ENCODE measurements at regions not wholly inside any gene's neighbourhood (a gene's known extent, or its start where the extent isn't known, plus 50 kb on each side); places are given as distances from the start of the nearest gene placed in this dataset.
A peak's percentile ranks its signal among the peaks of the same experiment; 100 is the strongest.

- no peak for DNase-seq (ENCODE audit: low read depth)
Measured at GRCh38 chr1:220982686-220983085, 103.4 kb downstream of the HLX start.

GRCh38 chr1:220983877-220984635 lies 104.8 kb downstream of the HLX start:
- no peak for DNase-seq (ENCODE audit: low read depth)

GRCh38 chr1:220990427-220991339 lies 111.4 kb downstream of the HLX start:
- peak; percentile 86 for DNase-seq (ENCODE audit: low read depth)

- DNase-seq (ENCODE audit: low read depth): no peak
Measured at GRCh38 chr1:220991506-220991905, 112.3 kb downstream of the HLX start.

DNA sequence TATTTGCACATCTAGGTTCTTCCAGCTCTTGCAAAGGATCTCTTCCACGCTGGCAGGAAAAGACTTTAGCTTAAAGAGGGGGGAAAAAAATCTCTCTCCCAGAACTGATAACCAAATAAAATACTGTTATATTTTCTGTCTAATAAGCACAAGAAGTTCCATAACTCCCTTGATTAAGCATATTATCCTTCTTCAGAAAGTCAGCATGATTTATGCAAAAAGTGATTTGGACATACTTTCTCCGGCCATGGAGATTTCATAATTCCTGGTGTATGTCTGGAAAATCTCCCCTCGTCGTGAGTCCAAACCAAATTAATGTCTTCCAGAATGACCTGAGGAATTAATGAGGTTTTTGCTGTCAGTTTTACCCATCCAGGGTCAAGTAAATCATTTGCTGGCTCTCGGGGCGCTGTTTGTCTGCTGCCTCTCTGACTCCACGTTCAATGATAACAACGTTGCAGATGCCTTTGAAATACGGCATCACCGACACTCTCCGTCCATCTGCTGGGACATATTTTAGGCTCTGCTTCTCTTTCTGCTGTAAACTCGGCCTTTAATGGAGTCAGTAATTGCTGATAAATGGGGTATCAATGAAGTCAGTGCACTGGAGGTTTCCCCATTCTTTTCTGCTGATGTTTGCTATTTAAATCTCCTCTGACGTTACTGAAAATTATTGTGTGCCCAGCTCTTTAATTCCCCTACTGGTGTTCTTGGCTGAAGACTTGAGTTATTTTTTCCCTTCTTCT lies 112.9 kb downstream of the HLX start:
- DNase-seq (ENCODE audit: low read depth): no peak

- no peak for DNase-seq (ENCODE audit: low read depth)
Measured at GRCh38 chr1:220992705-220993052, 113.4 kb downstream of the HLX start.

GRCh38 chr1:220994671-220995070 lies 115.4 kb downstream of the HLX start:
- no peak for DNase-seq (ENCODE audit: low read depth)

- no peak for DNase-seq (ENCODE audit: low read depth)
Measured at GRCh38 chr1:220997791-220998190, 118.5 kb downstream of the HLX start.

DNA sequence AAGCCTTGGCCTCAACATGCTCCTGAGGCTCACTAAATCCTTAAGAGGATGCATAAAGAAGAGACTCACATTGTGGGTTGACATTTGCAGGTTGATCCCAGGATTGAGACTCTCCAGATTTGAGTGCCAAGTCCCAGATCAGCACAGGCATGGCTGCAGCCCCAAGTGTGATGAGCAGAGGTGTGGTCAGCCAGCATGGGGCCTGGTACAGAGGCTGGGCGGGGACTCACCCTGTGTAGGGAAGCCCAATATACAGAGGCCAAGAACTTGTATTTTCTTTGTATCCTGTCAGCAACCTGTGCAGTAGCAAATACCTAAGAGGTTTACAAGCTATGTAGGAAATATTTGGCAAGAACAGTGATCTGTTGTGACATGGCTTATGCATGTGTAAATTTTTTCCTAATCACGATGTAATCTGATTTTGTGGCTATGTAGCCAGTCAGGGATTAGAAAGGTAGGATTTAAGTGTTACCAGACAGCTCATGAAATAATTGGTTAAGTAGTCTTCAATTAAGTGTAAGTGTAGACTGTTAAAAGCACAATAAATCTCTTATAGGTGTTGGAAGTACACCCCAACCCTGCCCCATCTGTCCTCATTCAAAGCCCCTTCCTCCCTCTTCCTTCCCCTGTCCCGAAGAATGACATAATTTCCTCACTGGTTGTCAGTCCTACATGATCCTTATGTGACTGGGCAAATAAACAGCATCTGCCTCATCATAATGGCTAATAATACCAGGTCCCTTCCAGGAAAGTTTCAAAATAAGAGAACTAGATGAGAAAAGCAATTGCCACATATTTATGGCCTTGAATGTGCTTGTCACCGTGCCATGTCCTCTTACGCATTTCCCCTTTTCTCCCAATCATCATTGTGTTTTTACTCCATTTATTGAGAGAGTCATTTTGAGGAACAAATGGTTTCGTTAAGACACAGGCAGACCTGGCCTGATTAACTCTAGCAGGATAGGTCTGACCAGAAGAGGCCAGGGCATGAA lies 120.9 kb downstream of the HLX start:
- DNase-seq (ENCODE audit: low read depth): peak; percentile 26

DNA sequence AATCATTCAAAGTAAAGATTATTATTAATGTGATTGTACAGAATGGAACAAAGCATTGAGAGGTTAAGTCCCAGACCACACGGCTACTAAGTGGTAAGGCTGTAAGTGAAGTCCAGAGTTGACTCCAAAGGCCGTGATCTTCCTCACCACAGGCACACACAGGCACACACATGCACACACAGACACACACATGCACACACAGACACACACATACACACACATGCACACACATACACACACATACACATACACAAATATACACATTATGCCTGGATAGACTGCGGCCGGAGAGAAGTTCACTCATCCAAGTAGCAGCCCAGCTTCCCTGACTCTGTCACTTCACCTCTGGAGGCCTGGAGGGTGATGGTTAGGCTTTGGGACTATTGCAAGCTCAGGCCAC lies 121.9 kb downstream of the HLX start:
- DNase-seq (ENCODE audit: low read depth): no peak

DNA sequence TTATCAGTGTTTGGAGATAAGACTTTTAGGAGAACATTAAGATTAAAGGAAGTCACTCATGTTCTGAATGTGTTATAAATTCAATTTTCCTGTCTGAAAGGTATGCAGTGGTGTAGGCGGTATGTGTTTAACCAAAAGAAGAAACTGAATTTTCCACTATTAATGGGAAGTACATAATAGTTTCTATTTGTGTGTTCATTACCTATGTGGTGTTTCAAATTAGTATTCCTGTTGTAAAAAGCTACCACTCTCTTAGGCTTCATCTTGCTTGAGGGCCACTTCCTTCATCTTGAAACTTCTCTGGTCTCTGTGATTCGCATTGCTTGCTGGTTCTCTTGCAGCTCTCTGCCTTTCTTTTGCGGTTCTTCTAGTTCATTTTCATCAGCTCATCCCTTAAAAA lies 123.4 kb downstream of the HLX start:
- DNase-seq (ENCODE audit: low read depth): no peak

GRCh38 chr1:221011145-221011544 lies 131.9 kb downstream of the HLX start:
- no peak for DNase-seq (ENCODE audit: low read depth)

- DNase-seq (ENCODE audit: low read depth): no peak
Measured at GRCh38 chr1:221012120-221012519, 132.9 kb downstream of the HLX start.

GRCh38 chr1:221013691-221014660 lies 134.7 kb downstream of the HLX start:
- DNase-seq (ENCODE audit: low read depth): no peak

DNA sequence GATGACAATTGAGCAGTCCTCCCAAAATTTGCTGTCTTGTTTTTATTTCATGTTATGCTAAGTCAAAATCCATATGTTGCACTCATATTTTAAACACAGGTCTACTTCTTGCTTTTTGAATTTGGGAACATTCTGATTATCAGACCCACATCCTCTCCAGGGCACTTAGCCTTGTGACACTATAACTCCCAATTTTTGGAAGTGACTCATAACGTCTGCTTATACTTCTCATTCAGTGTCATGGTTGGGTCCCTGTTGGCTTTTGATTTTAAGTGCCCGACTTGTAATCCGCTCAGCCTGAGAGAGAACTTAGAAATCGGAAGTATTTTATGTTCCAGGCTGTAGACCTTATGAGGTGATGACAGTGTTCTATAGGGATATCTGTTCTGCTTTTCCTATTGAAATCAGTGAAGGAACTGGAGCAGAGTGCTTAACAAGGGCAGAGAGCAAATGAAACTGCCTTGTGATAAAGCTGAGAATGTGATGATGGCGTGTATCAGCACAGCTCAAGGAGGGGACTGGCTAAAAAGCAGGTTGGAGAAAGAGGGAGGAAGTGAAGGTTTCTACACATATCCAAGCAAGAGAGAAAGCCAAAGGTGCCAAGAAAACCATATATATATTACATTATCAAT lies 136.0 kb downstream of the HLX start:
- DNase-seq (ENCODE audit: low read depth): no peak

GRCh38 chr1:221016751-221017150 lies 137.5 kb downstream of the HLX start:
- no peak for DNase-seq (ENCODE audit: low read depth)

GRCh38 chr1:221018414-221018813 lies 139.2 kb downstream of the HLX start:
- no peak for DNase-seq (ENCODE audit: low read depth)

DNA sequence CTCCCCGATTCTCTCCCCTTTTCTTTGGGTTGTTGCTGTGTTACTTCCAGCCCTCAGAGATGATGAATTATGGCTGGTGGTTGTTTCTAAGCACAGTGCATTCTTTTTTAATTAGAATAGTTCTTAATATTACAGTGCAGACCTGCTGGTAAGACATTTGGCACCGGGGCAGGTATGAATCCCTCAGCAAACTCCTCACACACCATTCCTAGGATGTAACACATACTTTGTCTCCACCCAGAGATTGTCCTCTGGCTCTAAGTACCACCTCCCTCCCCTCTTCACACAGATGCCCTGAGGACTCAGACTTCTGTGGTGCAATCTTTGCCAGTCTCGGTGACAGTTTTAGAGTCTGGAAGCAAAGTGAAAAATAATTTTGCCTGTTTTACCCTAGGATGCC lies 143.1 kb downstream of the HLX start:
- no peak for DNase-seq (ENCODE audit: low read depth)

DNA sequence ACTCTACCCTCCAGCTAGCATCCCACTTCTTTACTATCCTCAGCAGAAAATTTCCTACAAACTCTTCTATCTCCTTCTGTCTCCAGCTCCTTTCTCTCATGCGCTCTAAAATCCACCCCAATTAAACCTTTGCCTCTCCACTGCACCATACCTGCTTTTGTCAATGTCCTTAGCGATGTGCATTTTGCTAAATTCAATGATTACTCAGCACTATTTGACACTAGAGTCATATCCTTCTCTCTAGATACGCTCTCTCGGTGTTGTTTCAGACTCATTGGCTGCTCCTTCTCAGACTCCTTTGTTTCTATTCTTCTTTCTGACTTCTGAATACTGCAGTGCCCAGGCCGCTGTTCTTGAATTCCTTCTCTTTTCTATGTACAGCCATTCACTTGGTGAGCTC lies 144.2 kb downstream of the HLX start:
- no peak for DNase-seq (ENCODE audit: low read depth)

DNA sequence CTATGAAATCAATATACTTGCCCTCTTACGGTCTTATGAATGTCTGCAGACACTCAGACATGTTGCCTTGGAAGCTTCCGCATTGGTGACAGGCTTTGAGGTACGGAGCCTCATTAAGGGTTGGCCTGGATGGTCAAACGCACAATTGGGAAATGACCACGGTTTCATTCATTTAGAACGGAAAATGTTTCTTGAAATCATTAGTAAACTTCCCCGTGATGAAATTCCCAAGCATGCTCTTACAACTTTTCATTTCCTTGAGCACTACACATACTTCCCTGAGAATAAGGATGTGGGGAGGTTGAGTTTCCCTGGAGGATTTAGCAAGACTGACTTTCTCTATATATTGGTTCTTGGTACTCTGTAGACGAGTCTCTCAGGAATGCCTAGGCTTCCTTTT lies 146.3 kb downstream of the HLX start:
- DNase-seq (ENCODE audit: low read depth): no peak
